ENCODE measurements at regions not wholly inside any gene's neighbourhood (a gene's known extent, or its start where the extent isn't known, plus 50 kb on each side); places are given as distances from the start of the nearest gene placed in this dataset.
"Not testable (repeated sequence)": the region's sequence is repeated elsewhere in the genome, so short reads cannot be mapped to it uniquely, and the experiment has no call there.

DNA sequence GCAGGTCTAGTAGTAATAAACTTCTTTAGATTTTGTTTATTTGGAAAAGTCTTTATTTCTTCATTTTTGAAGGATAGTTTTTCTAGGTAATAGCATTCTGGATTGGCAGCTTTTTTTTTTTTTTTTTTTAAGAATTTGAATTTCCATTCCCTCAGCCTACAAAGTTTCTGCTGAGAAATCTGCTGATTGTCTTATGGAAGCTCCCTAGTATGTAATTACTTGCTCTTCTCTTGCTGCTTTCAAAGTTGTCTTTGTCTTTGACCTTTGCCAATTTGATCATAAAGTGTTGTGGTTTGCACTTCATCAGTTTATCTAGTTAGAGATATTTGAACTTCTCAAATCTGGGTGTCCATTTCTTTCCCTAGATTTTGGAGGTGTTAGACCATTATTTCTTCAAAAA is 82.2 kb upstream of the GMDS start:
- DNase-seq (ENCODE audit: extremely low read depth in 1 of 2, low read depth in 1 of 2), result no peak

DNA sequence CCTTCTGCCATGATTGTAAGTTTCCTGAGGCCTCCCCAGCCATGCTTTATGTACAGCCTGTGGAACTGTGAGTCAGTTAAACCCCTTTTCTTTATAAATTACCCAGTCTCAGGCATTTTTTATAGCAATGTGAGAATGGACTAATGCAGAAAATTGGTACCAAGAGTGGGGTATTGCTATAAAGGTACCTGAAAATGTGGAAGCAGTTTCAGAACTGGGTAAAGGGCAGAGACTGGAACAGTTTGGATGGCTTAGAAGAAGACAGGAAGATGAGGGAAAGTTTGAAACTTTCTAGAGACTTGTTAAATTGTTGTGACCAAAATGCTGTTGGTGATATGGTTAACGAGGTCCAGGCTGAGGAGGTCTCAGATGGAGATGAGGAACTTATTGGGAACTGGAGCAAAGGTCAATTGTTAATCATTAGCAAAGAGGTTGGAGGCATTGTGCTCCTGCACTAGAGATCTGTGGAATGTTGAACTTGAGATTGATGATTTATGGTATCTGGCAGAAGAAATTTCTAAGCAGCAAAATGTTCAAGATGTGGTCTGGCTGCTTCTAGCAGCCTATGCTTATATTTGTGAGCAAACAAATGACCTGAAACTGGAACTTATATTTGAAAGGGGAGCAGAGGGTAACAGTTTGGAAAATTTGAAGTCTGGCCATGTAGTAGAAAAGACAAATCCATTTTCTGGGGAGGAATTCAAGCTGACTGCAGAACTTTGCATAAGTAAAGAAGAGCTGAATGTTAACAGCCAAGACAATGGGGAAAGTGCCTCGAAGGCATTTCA is 79.0 kb upstream of the GMDS start:
- no peak for DNase-seq (ENCODE audit: extremely low read depth in 1 of 2, low read depth in 1 of 2)

DNA sequence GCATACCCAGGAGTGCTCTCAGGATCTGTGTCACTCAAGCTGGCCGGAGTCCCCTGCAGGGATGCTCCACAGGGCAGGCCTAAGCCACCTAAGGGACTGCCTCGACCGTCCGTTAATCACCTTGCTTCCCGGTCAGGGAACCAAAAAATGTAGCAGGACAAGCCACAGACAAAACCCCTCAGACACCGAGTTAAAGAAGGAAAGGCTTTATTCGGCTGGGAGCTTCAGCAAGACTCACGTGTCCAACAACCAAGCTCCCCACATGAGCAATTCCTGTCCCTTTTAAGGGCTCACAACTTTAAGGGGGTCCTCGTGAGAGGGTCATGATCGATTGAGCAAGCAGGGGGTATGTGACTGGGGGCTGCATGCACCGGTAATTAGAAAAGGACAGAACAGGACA is 72.1 kb upstream of the GMDS start:
- DNase-seq (ENCODE audit: extremely low read depth in 1 of 2, low read depth in 1 of 2), result not testable (repeated sequence)

DNA sequence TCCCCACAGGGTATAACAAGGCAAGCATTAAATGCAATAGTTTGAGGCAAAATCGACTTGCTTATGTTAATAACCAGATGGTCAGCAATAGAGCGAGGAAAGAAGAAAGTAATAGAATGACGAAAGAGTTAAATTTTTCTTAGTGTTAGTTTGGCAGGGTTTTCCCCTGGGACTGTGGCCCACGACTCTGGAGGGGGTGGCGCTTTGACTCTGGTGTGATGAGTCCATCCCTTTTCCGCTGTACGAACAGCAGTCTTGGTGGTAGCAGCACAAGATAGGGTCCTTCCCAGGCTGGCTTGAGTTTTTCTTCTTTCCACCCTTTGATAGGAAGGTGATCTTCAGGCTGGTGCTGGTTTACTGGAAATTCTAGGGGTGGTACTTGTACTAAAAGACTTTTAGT is 69.2 kb upstream of the GMDS start:
- no peak for DNase-seq (ENCODE audit: extremely low read depth in 1 of 2, low read depth in 1 of 2)

DNA sequence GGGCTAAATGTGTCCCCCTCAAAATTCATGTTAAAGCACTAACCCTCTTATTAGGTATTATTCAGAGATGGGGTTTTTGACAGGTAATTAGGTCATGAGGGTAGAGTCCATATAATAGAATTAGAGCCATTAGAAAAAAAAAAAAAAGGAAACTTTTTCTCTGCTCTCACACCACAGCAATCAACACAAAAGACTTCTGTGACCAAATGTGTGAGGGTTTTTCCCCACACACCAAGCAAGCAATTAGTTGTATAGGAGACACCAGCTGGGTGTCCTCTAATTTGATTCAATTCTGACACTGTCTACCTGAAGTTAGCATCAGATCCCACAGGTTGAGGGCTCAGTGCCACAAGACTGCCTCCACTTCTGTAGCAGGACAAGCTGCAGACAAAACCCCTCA is 64.6 kb upstream of the GMDS start:
- DNase-seq (ENCODE audit: extremely low read depth in 1 of 2, low read depth in 1 of 2), result no peak

DNA sequence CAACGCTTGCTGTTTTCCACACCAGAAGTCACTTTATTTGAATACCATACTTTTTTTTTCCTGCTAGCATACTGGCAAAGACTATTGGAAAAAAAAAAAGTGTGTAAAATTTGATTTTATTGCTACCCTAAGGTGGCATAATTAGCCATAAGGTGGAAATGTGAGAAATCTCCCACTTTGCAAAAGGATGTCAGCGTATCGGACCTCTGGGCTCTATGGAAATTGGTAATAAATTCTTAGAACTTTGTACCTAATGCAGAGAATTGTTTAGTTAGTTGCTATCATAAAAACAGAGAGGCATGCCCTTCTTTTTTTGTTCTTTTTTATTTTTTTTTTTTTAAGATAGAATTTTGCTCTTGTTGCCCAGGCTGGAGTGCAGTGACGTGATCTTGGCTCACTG is 63.7 kb upstream of the GMDS start:
- no peak for DNase-seq (ENCODE audit: extremely low read depth in 1 of 2, low read depth in 1 of 2)

DNA sequence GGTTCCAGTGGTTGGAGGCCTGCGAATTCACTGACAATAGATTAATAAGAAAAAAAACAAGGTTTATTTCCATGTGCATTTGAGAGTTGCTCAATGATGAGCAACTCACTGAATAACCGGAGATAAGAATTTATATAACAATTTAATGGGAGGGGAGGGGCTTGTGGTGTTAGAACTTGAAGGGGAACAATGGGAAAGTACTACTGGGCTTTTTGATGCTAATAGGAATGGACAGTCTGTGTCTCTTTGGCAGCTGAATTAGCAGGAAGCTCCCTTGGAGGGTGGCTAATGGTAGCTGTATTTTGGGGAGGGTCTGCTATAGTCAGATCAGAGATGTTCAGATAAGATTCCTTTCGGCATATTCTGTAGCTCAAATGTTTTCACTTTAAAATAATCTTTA is 62.4 kb upstream of the GMDS start:
- no peak for DNase-seq (ENCODE audit: extremely low read depth in 1 of 2, low read depth in 1 of 2)

DNA sequence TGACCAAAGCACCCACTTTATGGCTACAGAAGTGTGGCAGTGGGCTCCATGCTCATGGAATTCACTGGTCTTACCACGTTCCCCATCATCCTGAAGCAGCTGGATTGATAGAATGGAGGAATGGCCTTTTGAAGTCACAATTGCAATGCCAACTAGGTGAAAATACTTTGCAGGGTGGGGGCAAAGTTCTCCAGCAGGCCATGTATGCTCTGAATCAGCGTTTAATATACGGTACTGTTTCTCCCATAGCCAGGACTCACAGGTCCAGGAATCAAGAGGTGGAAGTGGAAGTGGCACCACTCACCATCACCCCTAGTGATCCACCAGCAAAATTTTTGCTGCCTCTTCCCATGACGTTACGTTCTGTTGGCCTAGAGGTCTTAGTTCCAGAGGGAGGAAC is 60.5 kb upstream of the GMDS start:
- no peak for DNase-seq (ENCODE audit: extremely low read depth in 1 of 2, low read depth in 1 of 2)

DNA sequence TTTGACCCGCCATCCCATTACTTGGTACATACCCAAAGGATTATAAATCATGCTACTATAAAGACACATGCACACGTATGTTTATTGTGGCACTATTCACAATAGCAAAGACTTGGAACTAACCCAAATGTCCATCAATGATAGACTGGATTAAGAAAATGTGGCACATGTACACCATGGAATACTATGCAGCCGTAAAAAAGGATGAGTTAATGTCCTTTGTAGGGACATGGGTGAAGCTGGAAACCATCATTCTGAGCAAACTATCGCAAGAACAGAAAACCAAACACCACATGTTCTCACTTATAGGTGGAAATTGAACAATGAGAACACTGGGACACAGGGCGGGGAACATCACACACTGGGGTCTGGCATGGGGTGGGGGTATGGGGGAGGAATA is 57.1 kb upstream of the GMDS start:
- not testable (repeated sequence) for DNase-seq (ENCODE audit: extremely low read depth in 1 of 2, low read depth in 1 of 2)

DNA sequence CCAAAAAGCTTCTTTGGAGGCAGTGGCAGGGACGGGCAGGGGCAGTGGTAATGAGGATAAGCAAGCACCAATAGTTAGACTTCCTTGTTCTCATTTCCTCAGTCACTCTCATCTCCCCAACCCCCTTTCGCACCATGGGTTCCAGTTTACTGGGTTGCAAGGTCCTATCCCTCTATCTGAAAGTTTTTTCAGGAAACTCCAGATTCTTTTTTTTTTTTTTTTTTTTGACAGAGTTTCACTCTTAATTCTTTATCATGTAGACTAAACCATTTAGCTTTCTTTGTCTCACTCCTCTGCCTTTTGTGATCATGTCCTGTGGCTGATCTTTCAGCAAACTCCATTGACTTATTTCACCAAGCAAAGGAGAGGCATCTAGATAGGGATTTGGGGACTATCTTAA is 51.4 kb upstream of the GMDS start:
- no peak for DNase-seq (ENCODE audit: extremely low read depth in 1 of 2, low read depth in 1 of 2)
